GM21360 (cell line): ENCODE measurements at regions not wholly inside any gene's neighbourhood (a gene's known extent, or its start where the extent isn't known, plus 50 kb on each side); places are given as distances from the start of the nearest gene placed in this dataset.

ENCODE experiments used
- ATAC-seq: cut with Tn5 transposase; IDR thresholded peaks from one replicate; pipeline ENCODE4 v1.9.1; 2021; ENCODE audit warnings: mild to moderate bottlenecking, moderate library complexity; ENCODE audit not compliant: unreplicated experiment

DNA sequence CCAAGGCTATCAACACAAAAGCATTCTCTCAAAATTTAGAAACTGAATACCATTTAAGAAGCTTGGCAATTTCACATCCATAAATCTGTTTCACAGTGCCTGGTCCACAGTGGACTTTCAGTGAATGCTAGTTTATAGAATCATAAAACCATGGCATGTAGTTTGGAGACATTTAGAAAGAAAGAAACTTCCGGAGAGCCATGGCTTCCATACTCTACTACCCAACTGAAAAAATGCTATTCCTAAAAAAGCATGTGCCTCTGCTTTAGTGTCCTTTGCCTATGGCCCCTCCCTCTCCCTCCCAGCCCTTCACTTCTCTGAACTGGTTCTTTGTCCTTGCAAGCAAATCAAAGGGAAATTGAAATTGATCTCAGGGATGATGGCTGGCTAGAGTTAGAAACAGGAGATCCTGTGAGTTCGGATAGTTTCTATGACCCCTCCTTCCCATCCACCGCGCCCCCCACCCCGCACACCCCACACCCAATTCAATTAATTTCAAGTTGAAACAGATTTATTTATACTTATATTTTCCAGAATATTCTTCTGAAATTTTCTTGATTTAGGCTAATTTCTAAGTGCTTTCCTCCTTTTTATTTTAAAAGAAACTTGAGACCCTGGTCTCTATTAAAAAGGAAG is 248.3 kb downstream of the TRIB2 start:
- no peak for ATAC-seq

DNA sequence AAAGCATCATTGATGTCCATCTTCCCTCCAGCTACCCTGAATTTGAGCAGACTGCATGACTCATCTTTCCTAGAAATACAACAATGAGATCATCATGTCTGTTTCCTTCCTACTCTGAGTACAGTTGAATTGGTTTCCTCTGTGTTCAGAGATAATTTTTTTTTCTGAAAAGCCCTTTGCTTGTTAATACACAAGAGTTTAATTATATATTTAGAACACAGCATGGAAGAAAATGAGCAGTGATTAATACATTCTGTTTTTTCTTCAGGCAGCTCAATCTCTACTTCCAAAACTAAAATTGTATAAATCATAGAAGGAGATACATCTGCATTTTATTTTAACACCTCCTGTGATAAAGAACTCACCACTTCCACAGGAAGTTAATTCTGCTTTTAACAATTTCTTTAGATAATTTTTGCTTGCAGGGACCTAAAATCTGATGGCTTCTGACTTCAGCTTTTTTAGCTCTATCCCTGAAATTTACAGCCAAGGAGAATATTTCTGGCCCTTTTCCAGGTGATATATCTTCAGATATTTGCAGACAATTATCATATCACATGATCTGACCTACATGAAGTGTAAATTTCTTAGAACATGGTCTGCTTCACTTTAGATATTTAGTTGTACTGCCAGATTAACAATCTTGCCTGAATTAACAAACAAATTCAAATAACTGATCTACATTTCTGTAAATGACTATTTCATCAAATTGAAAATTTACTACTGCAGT is 249.0 kb downstream of the TRIB2 start:
- no peak for ATAC-seq

DNA sequence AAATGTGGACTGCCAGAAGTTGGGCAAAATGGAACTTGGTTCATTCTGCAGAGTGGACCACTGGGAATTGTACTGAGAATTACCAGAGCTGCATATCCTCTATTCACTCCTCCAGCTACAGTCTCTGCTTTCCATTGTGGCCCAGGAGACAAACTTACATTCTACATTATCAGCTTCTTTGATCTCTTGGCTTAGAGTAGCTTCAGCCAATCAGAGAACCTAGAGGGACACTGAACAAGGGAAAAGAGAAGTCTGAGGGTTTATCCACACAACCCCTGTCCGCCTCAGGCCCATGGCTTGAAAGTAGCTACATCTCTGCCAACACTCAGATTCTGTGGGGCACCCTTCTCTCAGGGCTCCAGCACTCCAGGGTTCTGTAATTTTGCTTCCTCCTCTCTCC is 251.1 kb downstream of the TRIB2 start:
- ATAC-seq: no peak

DNA sequence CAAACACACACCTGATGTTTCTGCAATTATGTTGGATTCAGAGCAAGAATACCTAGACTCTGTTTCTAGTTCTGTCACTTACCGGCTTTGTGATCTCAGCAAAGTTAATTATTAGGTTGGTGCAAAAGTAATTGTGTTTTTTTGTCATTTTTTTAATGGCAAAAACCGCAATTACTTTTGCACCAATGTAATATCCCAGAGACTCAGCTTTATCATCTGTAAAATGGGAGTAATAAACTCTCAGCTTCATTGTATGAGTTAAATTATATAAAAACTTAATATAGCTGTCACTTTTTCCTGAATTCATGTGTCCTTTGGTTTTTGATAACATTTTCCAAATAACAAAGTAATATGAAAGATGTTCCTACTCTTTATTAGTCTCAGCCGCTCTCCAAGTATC is 251.7 kb downstream of the TRIB2 start:
- ATAC-seq: no peak

DNA sequence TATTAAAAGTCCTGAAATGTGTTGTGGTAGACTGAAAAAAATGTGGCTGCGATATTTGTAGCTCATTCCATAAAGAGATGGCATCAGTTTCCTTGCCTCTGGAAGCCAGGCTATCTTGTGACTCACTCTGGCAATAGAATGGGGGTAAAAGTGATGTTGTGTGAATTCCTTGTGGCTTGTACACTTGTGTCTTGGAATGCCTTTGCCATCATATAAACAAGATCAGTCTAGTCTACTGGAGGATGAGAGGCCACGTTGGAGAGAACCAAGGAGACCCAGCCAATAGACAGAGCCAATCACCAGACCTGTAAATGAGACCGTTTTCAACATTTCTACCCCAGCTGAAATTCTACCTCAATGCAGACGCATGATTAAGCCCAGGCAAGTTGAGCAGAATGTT is 254.1 kb downstream of the TRIB2 start:
- no peak for ATAC-seq

DNA sequence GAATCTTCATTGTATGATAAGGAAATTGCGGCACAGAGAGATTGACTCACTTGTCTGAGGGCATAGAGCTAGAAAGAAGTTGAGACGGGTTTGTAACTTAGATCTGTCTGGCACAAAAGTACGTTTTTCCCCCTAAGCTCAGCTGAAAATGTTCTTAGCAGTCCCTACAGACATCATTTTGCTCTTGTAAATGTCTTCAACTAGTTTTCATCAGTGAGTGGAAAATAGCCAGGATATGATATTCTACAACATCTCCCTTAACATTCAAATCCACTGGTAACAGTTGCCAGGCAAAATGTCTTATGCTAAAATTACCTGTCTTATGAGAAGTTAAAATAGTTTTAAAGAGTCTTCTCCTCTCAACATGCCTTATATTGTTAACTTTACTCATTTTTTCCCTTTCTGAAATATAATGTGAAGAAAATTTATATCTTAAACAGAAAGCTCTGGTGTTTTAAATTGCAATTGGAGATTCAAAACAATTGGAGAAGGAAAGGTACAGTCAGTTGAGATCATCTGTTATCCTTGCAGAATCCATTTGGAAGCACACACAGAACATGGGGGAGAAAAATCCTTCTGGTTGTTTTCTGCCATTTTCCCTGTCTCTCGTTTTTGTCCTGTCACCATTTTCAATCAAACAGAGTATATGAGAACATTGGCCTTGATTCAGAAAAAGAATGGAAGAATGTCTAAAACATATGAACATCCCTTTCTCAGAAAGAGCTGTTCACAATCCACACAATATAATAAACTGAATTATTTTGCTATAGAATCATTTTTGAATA is 255.0 kb downstream of the TRIB2 start:
- ATAC-seq: no peak

DNA sequence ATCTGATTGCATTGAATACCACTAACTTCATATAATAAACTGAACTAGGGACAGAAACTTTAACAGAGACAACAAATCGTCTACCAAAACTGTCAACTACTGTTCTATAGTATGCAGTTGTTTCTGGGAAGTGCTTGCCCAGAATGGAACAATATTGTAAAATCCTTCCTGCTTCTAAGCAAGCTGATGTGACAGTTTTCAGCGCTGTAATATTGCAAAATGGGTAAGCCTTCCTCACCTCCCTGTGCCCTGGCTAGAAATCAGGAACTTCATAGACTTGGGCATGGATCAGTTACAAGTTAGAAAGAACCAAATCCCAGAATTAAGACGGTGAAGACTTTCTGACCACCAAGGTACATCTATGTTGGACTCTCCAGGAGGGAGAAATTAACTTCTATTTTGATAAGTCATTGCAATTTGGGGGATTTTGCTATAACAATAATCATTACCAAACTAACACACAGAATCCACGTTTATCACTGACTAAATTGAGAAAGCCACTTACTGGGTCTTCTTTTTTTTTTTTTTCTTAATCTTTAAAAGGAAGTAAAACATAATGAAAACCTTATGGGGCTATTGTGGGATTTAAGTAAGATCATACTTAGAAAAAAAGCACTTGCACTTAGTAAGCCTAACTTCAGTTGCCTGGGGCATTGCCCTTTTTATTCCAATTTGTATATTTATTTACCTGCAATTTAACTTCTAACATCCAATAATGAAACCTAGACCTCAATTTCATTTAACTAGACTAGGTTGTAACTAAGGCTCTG is 261.5 kb downstream of the TRIB2 start:
- ATAC-seq: no peak

DNA sequence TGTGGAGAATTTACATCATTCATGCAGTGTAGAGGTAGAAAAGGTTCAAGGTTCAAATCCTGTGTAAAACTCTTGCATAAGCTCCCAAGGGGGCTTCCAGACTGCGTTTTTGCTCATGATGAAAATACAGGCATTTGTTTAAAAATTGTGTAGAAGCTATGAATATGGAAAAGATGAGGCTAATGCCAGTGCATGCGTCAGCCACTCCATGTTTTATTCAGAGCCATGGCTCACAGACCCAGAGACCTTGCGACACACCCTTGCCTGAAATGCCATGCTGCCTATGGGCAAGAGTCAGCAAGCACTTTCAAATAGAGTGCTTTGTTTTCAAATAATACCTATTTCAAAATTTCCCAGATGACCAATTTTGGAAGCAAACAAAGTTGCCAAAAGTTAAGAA is 262.3 kb downstream of the TRIB2 start:
- no peak for ATAC-seq

DNA sequence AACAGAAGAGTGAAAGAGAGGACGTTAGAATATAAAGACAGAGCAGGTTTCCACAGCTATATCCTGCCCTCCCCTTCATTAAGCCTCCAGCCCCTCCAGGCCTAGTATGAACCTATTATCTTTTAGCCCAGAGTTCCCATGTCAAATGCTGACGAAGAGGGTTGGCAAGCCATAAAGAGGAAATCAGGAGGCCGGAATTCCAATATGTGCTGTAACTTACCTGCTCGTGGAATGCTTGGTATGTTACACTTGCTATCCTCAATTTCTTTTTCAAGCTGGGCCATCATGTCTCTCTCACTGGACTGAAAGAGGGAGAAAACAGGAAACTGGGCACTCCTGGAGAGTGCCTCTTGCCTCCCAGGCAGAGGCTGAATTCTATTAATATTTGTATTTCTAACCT is 264.1 kb downstream of the TRIB2 start:
- no peak for ATAC-seq

DNA sequence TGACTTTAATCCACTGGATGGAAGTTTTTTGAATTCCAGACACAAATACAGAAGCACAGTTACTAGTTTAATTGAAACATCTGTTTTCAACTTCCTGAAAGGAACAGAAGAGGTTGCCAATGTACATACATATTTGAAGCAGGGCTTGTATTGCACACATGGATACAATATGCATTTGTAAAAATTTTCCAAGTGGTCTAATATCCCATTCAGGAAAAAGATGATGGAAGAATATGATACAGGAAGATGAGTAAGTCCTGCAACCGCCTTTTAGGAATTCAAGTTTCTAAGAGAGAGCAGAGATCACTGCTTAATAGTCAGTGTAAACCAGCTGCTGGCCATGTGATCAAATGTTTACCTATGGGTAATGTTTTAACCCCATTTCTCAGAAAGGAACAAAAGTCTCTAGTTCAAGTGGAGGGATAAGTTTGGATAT is 265.4 kb downstream of the TRIB2 start:
- no peak for ATAC-seq

DNA sequence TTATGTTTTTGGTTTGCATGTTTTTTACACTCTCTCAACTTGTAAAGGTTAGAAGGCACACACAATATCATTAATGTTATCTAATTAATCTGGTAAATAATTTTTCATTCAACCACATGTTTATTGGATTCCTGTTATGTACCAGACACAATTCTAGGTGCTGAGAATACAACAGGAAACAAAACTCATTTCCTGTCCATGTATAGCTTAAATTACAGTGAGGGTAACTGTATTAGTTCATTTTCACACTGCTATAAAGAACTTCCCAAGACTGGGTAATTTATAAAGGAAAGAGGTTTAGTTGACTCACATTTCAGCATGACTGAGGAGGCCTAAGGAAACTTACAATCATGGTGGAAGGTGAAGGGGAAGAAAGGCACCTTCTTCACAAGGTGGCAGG is 270.5 kb downstream of the TRIB2 start:
- ATAC-seq: no peak

DNA sequence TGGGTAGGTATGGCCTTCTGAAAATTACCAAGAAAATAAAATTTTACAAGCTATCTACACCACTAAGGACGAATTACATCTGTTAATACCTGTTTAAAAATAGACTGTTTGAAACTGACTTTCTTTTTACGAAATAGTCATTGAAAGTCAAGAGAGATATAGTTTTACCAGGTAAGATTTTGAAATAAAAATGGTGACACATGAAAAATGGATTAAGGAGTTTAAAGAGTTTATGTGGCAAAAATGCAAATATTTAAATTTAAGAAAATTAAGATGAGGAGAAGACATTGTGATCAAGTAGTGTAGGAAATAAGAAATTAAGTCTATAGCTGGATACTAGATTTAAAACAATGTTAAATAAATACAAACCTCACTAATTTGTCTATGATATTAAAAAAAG is 271.5 kb downstream of the TRIB2 start:
- no peak for ATAC-seq

DNA sequence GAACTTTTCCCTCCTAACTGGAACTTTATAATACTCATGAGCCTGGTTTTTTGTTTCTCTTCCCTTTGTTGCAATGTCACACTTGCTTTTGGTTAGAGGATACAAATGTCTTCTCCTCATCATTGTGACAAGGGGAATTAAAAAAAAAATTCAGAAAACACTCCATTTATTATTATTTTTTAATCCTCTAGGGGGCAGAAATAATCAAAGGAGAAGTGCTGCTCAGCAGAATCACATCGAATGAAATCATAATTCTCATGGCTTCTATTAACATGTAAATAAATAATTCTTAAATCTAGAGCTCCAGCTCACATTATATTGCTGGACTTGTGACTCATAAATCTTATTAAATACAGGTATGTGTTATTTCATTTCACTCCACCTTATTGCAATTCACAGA is 273.8 kb downstream of the TRIB2 start:
- ATAC-seq: no peak

DNA sequence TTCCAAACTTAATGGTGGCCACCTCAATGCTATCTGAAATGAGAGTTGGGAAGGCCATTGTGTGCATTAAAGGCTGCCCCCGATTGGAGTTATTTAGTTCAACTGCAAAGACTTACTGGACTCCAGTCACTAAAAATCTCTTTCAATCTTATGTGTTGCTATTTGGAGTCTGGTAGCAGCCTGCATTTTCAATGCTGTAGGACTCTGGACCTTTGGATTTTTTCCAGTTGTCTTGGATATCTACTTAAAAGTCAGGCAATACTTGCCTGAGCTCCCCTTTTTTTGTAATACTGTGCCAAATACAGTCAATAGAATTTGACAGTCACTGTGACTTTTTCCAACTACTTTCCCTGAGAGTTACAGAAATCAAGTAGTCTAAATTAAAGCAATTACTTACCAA is 281.9 kb downstream of the TRIB2 start:
- ATAC-seq: no peak

DNA sequence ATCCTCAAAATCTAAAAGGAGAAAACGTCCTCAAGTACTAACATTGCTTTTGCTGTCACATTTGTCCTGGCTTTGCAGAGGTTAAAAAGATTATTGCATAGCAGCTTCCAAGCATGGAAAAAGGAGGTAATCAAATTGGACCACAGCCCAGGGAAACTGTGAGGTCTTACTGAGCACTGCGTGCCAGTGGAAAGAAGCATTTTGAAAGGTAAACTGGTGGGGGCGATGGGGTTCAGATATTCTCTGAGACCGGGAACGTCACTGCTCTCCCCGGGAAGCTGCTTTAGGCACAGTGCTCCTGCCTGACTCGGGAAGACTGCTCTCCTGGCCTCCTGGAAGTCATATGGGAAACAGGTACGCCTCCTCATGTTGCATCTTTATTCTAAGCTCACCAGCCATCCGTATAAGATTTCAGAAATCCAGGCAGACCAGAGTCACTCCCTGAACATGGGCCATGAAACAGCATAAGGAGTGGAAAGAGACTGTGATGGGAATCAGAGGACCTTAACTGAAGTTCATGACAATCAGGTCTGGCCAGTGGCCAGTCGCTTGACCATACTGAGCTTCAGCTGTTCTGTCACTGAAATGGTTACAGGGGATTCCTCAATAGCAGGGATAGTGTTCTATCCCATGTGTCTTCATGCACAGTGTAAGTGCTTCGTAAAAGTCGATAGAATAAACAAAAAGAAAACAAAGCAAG is 284.1 kb downstream of the TRIB2 start:
- no peak for ATAC-seq

DNA sequence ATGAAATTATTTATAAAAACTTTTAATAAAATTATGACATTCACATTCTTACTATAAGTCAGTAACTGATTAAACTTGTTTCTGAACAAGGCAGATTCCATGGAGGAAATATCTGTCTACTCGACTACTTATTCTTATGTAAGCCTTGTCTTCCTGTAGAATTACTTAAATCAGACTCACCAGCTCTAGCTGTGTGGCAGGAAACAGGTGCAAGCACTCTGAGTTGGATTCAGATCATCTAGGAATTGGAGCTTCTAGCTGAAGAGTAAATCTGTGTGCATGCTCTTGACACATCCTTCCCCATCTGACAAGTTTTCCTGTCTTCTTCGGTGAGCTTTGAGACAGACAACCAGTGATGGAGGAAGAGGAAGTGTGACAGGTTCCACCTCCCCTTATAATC is 284.7 kb downstream of the TRIB2 start:
- ATAC-seq: no peak

DNA sequence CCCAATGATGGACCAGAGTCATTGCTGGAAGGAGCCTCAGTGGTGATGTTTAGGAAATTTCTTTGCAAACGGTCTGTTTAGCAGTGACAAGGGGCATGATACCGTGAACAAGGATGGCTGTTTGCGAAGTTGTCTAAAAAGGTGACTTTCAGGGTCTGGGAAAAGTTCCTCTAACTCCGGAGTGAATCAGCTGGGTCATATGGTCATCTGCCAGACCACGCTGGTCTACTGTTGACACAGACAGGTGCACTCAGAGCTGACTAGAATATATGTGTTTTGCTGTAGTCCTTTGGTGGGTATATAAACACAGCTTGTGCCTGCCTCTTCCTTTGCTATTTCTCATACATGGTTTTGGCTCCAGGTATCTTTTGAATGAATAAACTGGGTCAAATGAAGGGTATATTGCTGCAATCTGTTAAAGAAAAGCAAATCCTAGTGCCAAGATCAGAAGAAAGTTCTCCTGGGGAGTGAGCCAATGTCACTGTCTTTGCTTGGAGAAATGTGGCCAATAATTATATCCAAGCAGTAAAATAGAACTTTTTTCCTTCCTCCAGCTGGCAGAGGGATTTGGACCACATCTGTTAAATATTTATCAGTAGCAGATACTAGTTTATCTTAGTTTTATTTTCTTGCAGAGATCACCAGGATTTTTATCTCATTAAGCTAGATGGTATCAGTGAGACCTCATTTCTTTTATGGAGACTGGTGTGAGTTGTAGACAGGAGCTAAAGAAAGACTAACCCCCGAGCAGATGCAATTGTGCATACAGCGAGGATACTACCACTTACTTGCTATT is 286.0 kb downstream of the TRIB2 start:
- ATAC-seq: no peak

DNA sequence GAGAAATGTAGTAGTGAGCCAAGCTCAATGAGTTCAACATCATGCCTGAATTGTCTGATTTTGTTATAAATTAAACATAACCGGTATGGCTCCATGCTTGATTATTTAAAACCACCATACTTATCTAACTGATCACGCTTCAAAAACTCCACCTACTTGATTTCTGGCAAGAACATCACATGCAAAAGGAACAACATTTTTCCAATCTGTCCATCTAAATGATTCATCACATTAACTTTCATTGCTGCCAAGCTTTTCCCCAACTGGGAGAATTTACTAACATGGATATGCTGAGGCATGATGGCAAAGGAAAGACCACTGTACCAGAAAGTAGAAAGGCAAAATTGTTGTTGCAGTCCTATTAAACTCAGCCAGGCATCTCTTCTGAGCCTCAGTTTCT is 286.8 kb downstream of the TRIB2 start:
- ATAC-seq: no peak

DNA sequence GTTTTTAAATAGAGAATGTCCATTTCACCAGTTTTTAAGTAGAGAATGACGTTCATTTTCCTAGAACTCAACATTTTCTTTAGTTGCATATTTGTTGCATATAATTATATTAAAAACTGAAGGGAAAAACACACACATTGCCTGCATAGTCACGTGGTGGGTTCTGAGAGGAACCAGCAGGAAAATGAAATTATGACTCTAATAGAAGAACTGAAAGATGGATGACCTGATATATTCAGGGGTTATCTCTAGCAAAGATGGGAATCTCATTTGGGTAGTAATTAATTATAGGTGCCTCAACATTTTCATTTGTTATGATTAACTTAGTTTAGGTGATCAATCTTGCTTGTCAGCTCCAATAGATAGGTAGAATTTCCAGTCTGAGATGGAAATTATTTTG is 288.3 kb downstream of the TRIB2 start:
- ATAC-seq: no peak

DNA sequence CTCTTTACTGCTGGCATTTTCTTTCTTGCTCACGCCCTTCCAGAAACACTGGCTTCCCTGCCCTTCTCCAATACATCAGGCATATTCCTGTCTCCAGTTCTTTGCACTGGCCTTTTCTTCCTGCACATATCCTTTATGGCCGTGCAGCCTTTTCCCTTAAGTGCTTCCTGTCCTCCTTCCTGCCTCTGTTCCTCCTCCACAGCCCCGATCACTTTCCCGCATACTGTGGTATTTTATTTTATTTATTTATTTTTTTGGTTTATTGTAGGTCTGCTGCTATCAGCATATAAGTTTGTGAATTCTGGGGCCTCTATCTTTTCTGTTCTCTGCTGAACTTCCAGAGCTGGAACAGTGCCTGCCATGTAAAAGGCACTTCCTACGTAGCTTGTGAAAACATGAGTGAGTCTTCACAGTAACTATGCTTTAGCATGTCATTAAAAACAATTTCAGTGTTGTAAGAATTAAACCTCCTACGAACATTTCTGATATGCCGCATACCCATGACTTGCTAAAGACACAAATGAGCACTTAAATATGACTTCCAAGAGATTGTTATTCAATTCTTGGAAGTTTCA is 289.1 kb downstream of the TRIB2 start:
- no peak for ATAC-seq
